SH-SY5Y (cell line): ENCODE measurements at regions not wholly inside any gene's neighbourhood (a gene's known extent, or its start where the extent isn't known, plus 50 kb on each side); places are given as distances from the start of the nearest gene placed in this dataset.

Experiments used
- GATA2 ChIP-seq: IDR thresholded peaks from 2 replicates; pipeline ENCODE4 v1.6.1; 2011; ENCODE audit warnings: mild to moderate bottlenecking, low read depth, low read length
- GATA3 ChIP-seq: IDR thresholded peaks from 2 replicates; pipeline ENCODE4 v1.6.1; 2011; ENCODE audit warnings: low read depth, mild to moderate bottlenecking, low read length, moderate library complexity

DNA sequence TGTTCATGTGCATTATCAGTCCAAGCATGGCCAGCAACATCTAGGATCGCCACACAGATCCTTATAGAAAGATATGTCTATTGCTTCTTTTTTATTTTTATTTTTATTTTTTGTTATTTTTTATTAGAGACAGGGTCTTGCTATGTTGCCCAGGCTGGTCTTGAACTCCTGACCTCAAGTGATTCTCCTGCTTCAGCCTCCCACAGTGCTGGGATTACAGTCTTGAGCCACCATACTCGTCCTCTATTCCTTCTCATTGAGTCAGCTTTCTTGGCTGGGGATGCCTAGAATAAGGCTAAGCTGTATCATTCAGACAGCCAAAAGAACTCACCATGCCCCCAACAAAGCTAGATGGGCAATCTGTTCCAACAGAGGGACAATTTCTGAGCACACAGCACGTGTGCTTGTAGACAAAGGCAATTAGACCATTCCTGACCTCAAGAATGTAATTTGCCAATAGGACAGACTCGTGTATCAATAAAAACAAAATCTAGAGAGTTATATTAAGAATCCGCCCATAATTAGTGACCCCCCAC lies 264.0 kb upstream of the NEBL start:
- TF ChIP-seq GATA2 (no peak), GATA3 (no peak)
